NCI-H1092 (cell line): ENCODE measurements at regions not wholly inside any gene's neighbourhood (a gene's known extent, or its start where the extent isn't known, plus 50 kb on each side); places are given as distances from the start of the nearest gene placed in this dataset.
"Not testable (repeated sequence)": the region's sequence is repeated elsewhere in the genome, so short reads cannot be mapped to it uniquely, and the experiment has no call there.

Experiments used
- DNase-seq: peaks from one replicate; lab custom pipeline; 2025; lab: John Stamatoyannopoulos, UW

DNA sequence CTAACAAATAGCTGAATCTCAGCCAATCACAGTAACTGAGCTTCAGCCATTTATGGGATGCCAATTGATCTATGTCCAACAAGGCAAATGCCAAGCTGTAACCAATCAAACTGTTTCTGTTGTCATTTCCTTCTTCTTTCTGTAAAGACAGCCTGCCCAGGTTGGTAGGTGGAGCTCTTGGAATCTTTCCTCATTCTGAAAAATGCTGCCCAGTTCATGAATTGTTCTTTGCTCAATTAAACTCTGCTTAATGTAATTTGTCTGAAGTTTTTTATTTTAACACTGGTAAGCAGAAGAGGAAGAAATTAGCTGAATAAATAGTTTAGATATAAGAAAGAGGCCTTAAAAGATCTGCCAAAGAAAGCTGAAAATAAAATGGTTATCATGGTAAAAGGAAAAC lies 1235.6 kb downstream of the EFNA5 start:
- no peak for DNase-seq

DNA sequence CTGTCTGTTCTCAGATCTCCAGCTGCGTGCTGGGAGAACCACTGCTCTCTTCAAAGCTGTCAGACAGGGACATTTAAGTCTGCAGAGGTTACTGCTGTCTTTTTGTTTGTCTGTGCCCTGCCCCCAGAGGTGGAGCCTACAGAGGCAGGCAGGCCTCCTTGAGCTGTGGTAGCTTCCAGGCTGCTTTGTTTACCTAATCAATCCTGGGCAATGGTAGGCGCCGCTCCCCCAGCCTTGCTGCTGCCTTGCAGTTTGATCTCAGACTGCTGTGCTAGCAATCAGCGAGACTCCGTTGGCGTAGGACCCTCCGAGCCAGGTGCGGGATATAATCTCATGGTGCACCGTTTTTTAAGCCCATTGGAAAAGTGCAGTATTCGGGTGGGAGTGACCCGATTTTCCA lies 1240.0 kb downstream of the EFNA5 start:
- DNase-seq, result not testable (repeated sequence)

DNA sequence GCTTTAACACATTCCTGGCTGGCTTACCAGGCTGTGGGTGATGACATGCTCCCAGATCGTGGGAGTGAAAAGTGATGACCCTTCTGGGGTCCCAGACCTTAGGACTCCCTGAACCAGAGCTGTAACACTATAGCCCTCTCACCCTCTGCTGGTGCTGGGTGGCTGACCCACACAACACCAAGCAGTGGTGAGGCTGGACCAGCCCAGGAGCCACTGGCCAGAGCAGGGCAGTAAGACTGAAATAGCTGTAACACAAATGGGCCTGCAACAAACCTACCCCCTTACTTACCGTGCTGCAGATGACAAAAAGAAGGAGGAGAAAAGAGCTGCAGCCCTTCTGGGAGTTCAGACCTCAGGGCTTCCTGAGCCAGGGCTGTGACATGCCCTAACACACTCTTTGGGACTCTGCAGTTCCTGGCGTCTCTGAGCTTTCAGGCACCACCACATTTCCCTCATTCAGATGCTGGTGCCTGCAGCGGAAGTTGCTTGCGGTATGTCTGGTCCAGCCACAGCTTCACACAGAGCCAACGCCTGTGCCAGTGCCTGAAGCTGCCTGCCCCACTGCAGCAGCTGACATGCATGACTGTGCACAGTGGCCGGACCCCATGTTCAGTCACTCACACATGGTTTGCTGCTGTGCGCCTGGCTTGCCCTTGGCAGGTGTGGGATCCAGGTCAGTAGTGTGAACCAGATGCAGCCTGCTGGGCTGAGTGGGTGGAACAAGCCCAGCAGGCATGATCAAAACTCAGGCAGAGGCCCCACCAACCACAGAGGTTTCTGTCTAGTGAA lies 1247.4 kb downstream of the EFNA5 start:
- DNase-seq, result no peak

DNA sequence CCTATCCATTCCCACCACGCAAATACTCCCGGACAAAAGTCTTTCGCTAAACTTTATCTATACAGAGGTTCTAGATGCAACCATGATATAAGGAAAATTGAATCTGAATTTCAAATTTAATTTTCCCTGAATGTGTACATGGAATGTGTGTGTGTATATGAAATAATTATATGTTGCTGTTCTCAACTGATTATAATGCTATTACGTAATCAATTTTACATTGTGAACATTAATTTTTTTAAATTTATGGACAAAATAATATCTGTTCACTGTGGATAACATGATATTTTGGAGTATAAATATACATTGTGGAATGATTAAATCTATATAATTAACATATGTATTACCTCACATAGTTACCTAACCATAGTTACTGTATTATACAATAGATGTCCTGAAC lies 1250.6 kb downstream of the EFNA5 start:
- DNase-seq, result no peak

DNA sequence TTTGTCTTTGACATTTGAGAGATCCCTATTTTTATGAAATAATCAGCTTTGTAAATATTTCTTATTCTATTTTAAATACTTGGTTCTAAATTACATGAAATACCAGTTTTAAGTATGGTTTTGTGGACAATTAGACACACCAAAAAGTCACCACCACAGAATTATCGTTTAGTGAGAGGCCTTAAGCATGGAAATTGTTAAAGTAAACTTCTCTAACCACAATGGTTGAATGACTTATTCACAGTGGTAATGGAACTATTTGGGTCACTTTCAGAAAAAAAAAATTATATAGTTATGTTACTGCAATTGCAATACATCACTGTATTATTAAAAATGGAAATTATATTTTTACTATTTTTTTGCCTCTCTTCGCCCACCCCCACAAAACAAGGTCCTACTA lies 1252.5 kb downstream of the EFNA5 start:
- no peak for DNase-seq

DNA sequence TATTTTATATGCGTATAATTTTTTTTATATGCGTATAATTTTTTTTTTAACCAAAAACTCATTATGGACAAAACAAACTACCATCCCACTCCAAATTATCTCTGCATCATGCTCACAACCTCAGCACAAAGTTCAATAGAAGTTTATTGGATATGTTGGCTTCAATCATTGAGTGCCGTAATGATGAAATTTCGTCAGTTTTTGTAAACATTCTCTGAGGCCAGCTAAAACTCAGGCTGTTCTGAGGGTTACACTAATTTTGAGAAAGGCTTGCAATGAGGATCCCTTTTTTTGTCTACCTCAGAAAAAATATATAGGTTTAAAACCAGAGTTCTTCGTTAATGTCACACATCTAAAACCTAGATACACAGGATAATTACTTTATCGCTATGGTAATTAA lies 1253.2 kb downstream of the EFNA5 start:
- no peak for DNase-seq

DNA sequence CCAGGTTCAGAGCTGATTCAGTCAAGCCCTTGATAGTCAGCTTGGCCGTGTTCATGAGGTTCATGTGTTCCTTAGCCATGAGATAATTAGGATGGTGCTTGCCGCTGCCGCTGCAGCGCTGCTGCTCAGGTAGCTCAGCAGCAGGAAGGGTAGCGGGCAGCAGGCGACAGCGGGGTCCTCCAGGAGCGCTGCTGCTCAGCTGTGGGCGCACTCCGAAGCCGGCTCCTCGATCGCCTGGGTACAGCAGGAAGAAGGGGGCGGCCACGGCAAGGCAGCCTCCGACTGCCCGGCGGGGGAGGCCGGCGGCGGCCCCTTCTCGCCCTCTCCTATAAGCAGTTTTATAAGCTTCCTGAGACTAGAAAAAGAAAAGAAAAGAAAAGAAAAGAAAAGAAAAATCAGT lies 1253.6 kb downstream of the EFNA5 start:
- no peak for DNase-seq

DNA sequence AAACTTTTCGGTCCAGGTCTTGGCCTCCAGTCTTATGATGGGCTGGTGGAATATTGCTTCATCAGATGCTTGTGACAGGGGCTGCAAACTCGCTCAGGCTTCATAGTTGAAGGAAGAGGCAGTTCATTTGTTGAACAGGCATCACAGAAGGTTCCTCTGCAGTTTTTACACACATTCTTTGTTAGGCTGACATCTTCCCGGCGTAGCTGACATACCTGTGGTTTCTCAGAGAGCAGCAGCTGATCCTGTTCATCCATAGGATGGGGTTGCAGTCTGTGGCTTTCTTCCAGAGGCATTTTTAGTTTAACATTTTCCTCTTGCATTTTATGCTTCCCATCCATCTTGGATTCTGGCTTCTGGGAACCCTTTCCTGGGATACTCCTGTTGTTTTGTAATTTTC lies 1255.2 kb downstream of the EFNA5 start:
- DNase-seq, result no peak

DNA sequence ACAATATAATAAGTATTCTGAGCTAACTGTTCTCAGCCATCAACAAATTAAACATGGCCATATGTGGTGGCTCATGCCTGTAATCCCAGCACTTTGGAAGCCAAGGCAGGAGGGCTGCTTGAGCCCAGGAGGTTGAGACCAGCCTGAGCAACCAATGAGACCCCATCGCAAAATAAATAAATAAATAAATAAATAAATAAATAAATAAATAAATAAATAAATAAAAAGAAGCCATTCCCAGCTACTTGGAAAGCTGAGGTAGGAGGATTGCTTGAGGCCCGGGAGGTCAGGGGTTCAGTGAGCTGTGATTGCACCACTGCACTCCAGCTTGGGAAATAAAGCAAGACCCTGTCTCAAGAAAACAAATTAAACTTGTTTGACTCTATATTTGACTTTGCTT lies 1256.4 kb downstream of the EFNA5 start:
- no peak for DNase-seq

DNA sequence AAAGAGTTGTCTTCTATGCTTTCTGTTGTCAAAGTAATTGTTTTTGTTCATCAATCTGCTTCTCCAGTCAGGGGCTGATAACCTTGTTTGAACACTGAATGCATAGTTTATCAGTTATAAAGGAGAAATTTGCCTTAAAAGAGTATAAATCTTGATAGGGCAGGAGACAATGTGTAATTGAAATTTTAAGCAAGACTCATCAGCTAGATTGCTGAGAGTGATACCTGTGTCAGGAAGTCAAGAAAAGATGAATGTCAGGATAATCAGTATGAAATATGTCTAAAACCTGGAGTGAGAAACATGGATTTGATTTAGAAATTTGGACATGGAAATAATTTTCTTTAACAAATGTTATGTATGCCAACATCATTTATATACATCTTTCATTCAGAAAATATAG lies 1258.1 kb downstream of the EFNA5 start:
- no peak for DNase-seq

DNA sequence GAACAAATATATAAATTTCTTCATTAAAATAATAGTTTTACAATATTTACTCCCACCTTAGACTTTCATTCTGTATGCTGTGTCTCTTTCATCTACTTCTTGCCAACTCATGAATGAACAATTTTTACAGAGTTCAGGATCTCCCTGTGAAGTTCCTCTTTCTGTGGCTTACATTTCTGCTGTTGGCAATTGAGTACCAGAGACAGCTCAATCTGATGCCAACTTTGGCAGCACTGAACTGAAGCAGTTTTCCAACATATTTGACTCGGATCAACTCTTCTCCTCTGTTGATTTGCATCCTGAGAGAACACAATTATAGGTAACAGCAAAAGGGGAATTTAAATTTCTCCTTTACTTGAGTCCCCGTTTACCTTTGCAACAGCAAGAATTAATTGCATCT lies 1262.2 kb downstream of the EFNA5 start:
- DNase-seq, result no peak

DNA sequence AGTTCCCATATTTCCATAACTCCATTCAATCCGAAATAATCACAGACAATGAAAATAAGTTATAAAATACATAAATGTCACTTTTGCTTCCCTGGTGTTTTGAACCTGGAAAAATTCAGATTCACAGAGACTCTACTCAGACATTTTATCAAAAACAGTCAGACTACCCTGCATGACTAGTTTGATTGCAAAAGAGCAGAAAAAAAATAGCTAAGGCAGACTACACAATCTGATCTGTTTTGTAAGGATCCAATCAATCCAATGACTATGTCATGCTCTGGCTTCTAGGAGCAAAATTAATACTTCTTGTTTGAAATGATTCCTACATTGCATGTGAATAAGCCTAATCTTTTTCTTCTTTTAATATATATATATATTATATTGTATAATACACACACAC lies 1262.6 kb downstream of the EFNA5 start:
- DNase-seq, result no peak

DNA sequence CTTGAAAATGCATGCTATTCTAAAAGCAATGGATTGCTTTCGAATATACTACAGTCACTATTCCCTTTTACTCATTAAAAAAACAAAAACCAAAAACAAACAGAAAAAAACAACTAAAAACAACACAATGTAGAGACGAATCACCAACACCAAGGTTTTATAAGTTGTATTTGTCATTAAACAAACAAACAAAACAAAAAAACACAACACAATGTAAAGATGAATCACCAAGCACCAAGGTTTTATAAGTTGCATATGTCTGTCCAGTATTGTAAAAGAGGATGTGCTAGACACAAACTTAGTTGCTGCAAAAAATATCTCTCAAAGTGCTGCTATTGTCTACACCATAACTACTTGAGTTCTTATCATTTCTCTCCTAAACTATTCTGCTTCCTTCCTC lies 1269.2 kb downstream of the EFNA5 start:
- DNase-seq, result no peak

DNA sequence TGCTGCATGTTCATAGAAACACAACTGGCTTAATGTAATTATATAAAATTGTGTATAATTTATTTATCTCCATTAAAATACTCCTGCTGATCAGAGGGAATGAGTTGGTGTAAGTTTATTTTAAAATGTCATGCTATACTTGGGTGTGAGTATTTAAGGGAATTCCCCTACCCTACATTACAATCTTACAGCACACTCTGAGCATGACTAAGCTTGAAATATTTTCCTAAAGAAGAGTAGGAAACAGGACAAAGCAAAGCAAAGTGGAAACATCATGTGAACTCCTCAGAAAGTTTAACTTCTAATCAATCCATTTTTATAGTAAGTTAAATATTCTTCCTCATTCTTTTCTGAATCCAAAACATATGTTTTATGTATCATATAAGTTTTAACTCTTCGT lies 1271.3 kb downstream of the EFNA5 start:
- no peak for DNase-seq

DNA sequence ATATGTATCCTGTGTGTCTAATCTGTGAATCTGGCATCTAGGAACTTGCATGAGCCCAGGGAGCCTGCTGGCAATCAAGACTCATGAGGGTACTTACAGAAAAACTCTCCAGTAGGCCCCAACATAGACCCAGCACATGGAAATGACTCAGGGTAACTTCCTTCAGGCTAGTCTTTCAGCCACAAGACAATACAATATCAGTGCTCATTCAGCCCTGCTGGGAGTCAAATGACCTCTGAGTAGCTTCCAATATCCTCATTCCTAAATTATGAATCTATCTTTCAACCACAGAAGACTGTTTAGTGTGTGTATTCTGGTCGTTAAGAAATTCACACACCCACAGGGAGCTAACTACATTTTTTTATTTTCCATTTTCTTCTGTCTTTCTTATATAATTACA lies 1273.0 kb downstream of the EFNA5 start:
- no peak for DNase-seq

DNA sequence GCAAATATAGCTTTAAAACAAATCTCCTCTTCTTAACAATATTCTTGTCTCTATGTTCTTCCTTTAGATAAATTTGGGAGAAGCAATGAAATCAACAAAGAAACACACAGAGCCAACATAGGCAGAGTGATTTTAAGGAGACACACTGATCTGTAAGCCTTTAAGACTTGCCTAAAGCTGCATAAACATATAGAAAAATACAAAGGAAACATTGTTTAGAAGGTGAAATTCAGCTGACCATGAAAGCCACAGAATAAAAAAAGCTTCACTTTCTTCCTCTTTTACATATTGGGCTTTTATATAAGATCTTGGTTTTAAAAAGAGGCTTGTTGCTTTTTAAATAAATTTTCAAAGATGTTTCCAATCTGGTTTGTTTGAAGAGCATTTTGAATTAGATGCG lies 1277.5 kb downstream of the EFNA5 start:
- no peak for DNase-seq

DNA sequence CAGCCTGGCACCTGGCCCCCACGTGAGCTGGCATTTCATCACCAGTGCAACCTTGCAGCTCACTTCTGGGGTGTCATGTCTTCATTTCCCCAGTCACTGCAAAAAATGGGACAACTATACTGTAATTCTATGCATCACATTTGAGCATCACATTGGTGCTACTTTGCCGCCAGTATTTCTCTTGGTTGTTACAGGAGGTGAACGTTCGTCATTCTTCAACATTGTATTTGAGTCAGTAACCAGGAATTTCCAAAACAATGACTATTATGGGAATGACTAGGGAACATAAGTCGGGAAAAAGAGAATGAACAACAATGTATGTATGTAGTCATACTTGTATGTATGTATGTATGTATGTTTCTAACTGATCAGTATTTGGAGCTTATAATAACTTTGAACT lies 1278.0 kb downstream of the EFNA5 start:
- no peak for DNase-seq

DNA sequence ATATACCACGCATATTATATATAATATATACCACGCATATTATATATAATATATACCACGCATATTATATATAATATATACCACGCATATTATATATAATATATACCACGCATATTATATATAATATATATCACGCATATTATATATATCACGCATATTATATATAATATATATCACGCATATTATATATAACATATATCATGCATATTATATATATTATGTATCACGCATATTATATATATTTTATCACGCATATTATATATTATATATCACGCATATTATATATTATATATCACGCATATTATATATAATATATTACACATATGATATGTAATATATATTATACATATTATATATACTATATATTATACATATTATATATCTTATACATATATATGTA lies 1283.0 kb downstream of the EFNA5 start:
- not testable (repeated sequence) for DNase-seq

DNA sequence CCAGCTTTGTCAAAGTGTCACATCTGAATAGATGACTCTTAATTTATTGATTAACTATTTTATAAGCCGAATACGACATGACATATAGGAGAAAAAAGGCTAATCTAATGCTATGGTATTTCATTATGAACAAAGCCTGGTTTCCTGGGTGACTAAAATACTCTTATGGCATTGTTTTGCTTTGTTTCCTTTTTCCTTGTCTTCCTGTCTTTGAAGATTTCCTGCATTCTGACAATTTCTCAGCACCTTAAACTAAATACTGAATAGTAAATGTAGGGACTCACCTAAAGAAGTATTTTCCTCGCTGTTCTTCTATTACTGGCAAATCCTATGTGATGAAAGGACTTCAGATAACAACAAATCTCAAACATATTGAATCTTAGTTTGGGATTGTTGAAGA lies 1284.5 kb downstream of the EFNA5 start:
- DNase-seq, result no peak

DNA sequence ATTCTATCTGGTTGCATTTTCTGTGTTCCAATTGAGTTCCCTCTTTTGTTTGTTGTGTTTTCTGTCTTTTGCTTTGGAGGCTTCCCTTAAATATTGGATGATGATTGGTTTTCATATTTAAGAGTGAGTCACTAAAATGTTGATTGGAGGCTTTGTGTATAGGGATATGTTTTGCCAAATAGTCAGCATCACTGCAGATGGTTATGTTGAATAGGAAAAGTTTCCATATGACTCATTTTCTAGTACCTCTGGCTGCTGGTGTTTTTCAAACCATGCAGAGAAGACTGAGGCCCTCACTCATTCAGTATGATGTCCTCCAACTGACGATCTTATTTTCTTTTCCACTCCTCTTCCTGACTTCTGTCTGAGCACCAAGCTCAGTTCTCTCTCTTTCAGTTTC lies 1290.0 kb downstream of the EFNA5 start:
- DNase-seq, result no peak

DNA sequence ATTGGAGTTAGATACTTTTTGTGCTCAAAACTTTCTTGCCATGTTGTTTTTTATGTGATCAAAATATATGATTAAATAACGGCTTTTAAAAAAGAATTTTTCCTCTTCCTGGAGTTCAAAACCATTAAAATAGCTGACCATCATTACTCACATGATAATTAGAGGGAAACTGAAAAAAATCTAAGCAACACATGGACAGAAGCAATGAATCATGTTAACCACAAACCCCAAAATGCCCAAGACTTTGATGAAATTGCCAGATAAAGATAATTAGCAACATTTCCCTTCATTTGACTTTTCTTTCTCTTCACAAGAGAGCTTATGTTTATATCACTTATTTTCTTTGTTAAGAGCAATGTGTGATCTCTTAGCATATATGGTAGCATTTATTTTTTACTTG lies 1294.2 kb downstream of the EFNA5 start:
- no peak for DNase-seq

DNA sequence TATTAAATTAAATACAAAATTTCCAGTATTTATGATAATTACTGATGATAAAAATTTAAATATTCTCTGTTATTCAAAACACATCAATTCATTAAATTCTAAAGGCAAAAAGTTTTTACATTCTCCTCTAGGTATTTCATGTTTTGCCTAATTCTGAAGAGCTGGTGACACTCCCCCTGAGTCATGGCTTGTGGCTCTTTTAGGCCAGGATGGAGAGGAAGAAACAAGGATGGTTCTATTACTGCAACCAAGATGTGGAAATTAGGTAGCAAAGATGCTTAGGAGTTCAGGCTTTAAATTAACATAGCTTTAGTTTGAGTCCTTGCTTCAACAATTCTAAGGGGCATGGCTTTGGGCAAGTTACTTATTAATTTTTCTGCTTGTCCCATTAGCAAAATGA lies 1295.8 kb downstream of the EFNA5 start:
- DNase-seq, result no peak

DNA sequence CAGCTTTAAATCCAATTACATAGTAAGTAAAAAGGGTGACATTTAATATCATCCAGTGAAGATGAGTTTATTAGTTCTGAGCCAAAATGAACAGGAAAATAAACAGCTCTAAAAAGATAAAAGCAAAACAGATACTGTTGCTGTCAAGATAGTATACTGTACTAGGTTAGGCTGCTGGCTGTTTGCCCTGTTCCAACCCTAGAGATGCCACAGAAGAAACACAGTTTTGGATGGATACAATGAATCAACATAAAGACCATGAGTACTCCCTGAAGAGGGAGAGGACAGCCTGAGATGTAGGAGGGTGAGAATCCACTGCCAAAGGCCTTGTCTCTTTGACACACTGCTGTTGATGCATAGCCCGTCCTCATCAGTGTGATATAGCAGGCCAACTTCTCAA lies 1302.7 kb downstream of the EFNA5 start:
- DNase-seq, result no peak

DNA sequence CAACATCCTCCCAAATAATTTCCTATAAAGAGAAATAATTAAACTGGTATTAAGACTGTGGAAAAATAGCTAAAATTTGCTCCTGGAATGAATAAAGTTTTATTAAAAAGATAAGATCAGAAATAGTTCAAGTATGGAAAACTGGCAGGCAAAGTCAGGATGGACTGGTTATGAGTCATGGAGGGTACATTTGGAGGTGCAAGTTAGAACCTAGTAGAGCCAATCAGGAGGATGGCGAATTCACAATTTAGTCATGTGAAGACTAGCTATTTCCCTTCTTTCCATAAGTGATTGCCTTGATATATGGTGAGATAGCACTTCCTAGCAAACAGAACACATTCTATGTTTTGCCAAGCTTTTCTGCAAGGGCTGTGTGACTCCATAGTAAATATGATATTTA lies 1303.5 kb downstream of the EFNA5 start:
- DNase-seq, result no peak

DNA sequence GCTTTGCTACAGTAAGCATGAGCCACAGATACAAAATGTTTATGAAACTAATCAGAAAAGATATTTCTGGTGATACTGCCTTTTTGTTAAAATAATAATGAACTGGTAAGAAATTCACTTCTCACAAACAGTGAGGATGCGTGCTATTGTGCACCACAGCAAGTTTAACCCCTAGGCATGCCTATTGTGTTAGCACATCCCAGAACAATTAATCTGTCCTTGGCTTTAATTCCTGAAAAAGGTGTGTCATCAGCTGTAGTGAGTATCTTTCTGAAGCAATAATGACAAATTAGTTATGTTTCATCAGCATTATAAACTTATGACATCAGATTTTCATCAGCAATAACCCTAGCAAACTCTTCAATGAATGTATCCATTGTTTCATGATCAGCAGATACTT lies 1307.2 kb downstream of the EFNA5 start:
- DNase-seq, result no peak
